Keratinocyte (primary cell): ENCODE measurements at regions not wholly inside any gene's neighbourhood (a gene's known extent, or its start where the extent isn't known, plus 50 kb on each side); places are given as distances from the start of the nearest gene placed in this dataset.

Experiments used
- EZH2 ChIP-seq: IDR thresholded peaks from one replicate; pipeline ENCODE4 v1.6.1; 2012; ENCODE audit warnings: inconsistent platforms, mild to moderate bottlenecking, low read length, moderate library complexity
- TF ChIP-seq, protein P1 (sequence below), 3 experiments: IDR thresholded peaks in 1 of 3; conservative IDR thresholded peaks in 1 of 3; optimal IDR thresholded peaks in 1 of 3; 2 replicates in 2 of 3; 3 replicates in 1 of 3; pipeline versions ENCODE3 to v1.5.1; 2011; ENCODE audit warnings: low read length in 3 of 3, mild to moderate bottlenecking in 3 of 3, moderate library complexity in 2 of 3, control low read depth in 1 of 3, inconsistent platforms in 1 of 3; ENCODE audit not compliant: insufficient read depth in 2 of 3; ENCODE audit errors: extremely low read depth in 1 of 3

DNA sequence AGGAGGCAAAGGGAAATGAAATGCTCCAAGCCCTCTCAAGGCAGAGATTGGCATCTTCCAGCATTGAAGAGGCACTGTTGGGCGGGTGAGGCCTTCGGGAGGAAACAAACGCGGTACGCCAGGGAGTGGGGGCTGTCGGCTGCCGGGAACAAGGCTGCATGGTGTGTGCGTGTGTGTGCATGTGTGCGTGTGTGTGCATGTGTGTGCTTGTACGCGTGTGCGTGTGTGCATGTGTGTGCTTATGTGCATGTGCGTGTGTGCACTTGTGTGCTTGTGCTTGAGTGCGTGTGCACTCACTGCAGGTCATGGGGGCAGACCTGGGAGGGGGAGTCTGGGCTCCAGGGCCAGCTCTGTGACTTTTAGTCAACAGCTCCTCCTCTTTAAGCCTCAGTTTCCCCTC is 113.6 kb upstream of the ADRA2C start:
- TF ChIP-seq, protein P1, sequence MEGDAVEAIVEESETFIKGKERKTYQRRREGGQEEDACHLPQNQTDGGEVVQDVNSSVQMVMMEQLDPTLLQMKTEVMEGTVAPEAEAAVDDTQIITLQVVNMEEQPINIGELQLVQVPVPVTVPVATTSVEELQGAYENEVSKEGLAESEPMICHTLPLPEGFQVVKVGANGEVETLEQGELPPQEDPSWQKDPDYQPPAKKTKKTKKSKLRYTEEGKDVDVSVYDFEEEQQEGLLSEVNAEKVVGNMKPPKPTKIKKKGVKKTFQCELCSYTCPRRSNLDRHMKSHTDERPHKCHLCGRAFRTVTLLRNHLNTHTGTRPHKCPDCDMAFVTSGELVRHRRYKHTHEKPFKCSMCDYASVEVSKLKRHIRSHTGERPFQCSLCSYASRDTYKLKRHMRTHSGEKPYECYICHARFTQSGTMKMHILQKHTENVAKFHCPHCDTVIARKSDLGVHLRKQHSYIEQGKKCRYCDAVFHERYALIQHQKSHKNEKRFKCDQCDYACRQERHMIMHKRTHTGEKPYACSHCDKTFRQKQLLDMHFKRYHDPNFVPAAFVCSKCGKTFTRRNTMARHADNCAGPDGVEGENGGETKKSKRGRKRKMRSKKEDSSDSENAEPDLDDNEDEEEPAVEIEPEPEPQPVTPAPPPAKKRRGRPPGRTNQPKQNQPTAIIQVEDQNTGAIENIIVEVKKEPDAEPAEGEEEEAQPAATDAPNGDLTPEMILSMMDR (optimal IDR thresholded peaks at IDR 0.05 in 1 of 3, IDR thresholded peaks at IDR 0.05 in 1 of 3, conservative IDR thresholded peaks at IDR 0.05 in 1 of 3; ENCODE audit: extremely low read depth in 1 of 3, insufficient read depth in 2 of 3, low read length in 3 of 3) = no peak
- TF ChIP-seq EZH2 = no peak
